Fibroblast of lung (primary cell): ENCODE measurements at regions not wholly inside any gene's neighbourhood (a gene's known extent, or its start where the extent isn't known, plus 50 kb on each side); places are given as distances from the start of the nearest gene placed in this dataset.
A peak's percentile ranks its signal among the peaks of the same experiment; 100 is the strongest.

Experiments
- DNase-seq, 2 donors: peaks; one replicate each; pipeline versions ENCODE4 v3.0.0 to v3.0.0-alpha.2; 2010; ENCODE audit warnings: low read depth in 2 of 2
- H2AFZ ChIP-seq: 2 replicates; pipeline ENCODE4 v1.5.1; 2012; ENCODE audit warnings: low read length, control low read depth, inconsistent platforms
- H3K27ac ChIP-seq: 2 replicates; pipeline ENCODE4 v1.5.1; 2011; ENCODE audit warnings: low read length, control low read depth; ENCODE audit not compliant: insufficient read depth
- H3K27me3 ChIP-seq: 2 replicates; pipeline ENCODE4 v1.5.1; 2011; ENCODE audit warnings: mild to moderate bottlenecking, low read length; ENCODE audit not compliant: control insufficient read depth, insufficient read depth
- H3K36me3 ChIP-seq: 2 replicates; pipeline ENCODE4 v1.5.1; 2011; ENCODE audit warnings: low read length; ENCODE audit not compliant: control insufficient read depth, insufficient read depth
- H3K4me1 ChIP-seq: 2 replicates; pipeline ENCODE4 v1.5.1; 2011; ENCODE audit warnings: low read length; ENCODE audit not compliant: control insufficient read depth, insufficient read depth; ENCODE audit errors: extremely low read depth
- H3K4me2 ChIP-seq: 2 replicates; pipeline ENCODE4 v1.5.1; 2011; ENCODE audit warnings: low read length, control low read depth; ENCODE audit not compliant: insufficient read depth; ENCODE audit errors: extremely low read depth
- H3K4me3 ChIP-seq, 4 experiments: fragments of 200-600 bp in 1 of 4; sonication (generic) in 1 of 4; replicated peaks in 1 of 4; 2 replicates each; pipeline ENCODE4 v1.5.1; 2011 to 2016; ENCODE audit warnings: low read length in 4 of 4, low read depth in 3 of 4, mild to moderate bottlenecking in 3 of 4, control low read depth in 2 of 4, inconsistent platforms in 1 of 4, mixed read lengths in 1 of 4; ENCODE audit not compliant: insufficient read depth in 1 of 4; ENCODE audit errors: control extremely low read depth in 1 of 4
- H3K79me2 ChIP-seq: 2 replicates; pipeline ENCODE4 v1.5.1; 2012; ENCODE audit warnings: mild to moderate bottlenecking, low read length, inconsistent platforms; ENCODE audit not compliant: control insufficient read depth, insufficient read depth
- H3K9ac ChIP-seq: 2 replicates; pipeline ENCODE4 v1.5.1; 2011; ENCODE audit warnings: mild to moderate bottlenecking, low read length, control low read depth; ENCODE audit not compliant: insufficient read depth
- H3K9me3 ChIP-seq: 2 replicates; pipeline ENCODE4 v1.5.1; 2012; ENCODE audit warnings: low read depth, low read length; ENCODE audit not compliant: control insufficient read depth, insufficient read depth
- H4K20me1 ChIP-seq: 2 replicates; pipeline ENCODE4 v1.5.1; 2011; ENCODE audit warnings: low read length; ENCODE audit not compliant: control insufficient read depth, insufficient read depth; ENCODE audit errors: extremely low read depth
- EZH2 ChIP-seq: IDR thresholded peaks from 2 replicates; pipeline ENCODE4 v1.5.1; 2012; ENCODE audit warnings: low read length, control low read depth, mild to moderate bottlenecking; ENCODE audit errors: missing control alignments
- TF ChIP-seq, protein P1 (sequence below), 2 donors: IDR thresholded peaks in 1 of 2; conservative IDR thresholded peaks in 1 of 2; 1 replicate in 1 of 2; 2 replicates in 1 of 2; pipeline ENCODE4 v1.5.1; 2011 to 2012; ENCODE audit warnings: low read length in 2 of 2, control low read depth in 1 of 2, inconsistent platforms in 1 of 2, low read depth in 1 of 2, mild to moderate bottlenecking in 1 of 2

DNA sequence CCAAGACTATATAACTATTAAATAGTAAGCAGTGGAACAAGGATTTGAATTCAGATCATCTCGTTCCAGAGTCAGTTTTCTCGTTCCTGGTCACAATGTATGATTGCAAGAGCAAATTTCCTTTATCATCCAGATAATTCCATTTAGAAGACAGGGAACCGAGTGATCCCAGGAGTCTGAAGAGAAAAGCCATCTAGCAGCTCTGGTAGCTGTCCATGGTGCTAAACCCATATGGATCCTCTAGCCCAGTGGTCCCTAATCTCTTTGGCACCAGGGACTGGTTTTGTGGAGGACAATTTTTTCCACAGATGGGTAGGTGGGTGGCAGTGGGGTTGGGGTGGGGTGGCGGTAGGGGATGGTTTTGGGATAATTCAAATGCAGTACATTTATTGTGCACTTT is 229.4 kb downstream of the PTPRU start:
- H4K20me1 ChIP-seq, result no peaks in the 10 kb centered on the region
- no peaks in the 10 kb centered on the region for H3K27me3 ChIP-seq
- no peak for TF ChIP-seq EZH2
- H3K27ac ChIP-seq, result no peak overlapping the region
- H3K79me2 ChIP-seq, result no peaks in the 10 kb centered on the region
- H3K4me2 ChIP-seq, result no peak overlapping the region
- no peaks in the 10 kb centered on the region for H3K9me3 ChIP-seq
- H3K4me3 ChIP-seq, result no peak overlapping the region
- H3K36me3 ChIP-seq, result no peaks in the 10 kb centered on the region
- DNase-seq, result peak; percentile 21 to 27
- no peaks in the 10 kb centered on the region for H3K4me1 ChIP-seq
- H3K9ac ChIP-seq, result no peak overlapping the region
- no peak overlapping the region for H2AFZ ChIP-seq

DNA sequence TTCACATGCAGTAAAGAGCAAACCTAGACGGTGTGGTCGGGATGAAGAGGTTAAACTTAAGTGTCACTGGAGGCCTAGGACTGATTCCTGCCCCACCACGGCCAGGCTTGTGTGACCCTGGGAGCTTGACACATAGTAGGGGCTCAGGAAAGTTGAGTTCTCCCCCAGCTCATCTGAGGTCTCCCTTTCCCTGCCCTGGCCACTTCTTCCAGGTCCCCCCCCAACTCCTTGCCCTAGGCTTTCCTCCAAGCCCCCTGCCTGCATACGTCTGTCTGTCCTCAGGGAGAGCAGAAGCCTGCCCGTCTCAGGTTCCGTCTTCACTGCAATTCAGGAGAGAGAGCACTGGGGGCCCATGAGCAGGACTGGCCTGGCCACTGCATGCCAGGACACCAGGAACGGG is 225.8 kb downstream of the PTPRU start:
- no peaks in the 10 kb centered on the region for H4K20me1 ChIP-seq
- no peaks in the 10 kb centered on the region for H3K9me3 ChIP-seq
- H3K36me3 ChIP-seq, result no peaks in the 10 kb centered on the region
- H3K4me1 ChIP-seq, result no peaks in the 10 kb centered on the region
- no peak for DNase-seq
- TF ChIP-seq, protein P1, sequence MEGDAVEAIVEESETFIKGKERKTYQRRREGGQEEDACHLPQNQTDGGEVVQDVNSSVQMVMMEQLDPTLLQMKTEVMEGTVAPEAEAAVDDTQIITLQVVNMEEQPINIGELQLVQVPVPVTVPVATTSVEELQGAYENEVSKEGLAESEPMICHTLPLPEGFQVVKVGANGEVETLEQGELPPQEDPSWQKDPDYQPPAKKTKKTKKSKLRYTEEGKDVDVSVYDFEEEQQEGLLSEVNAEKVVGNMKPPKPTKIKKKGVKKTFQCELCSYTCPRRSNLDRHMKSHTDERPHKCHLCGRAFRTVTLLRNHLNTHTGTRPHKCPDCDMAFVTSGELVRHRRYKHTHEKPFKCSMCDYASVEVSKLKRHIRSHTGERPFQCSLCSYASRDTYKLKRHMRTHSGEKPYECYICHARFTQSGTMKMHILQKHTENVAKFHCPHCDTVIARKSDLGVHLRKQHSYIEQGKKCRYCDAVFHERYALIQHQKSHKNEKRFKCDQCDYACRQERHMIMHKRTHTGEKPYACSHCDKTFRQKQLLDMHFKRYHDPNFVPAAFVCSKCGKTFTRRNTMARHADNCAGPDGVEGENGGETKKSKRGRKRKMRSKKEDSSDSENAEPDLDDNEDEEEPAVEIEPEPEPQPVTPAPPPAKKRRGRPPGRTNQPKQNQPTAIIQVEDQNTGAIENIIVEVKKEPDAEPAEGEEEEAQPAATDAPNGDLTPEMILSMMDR (conservative IDR thresholded peaks at IDR 0.05 in 1 of 2, IDR thresholded peaks at IDR 0.05 in 1 of 2; ENCODE audit: low read depth in 1 of 2, low read length in 2 of 2), result no peak
- TF ChIP-seq EZH2, result no peak
- H3K79me2 ChIP-seq, result no peaks in the 10 kb centered on the region
- no peak overlapping the region for H3K9ac ChIP-seq
- H3K27ac ChIP-seq, result no peak overlapping the region
- H3K27me3 ChIP-seq, result no peaks in the 10 kb centered on the region
- H3K4me2 ChIP-seq, result no peak overlapping the region
- no peak overlapping the region for H2AFZ ChIP-seq
- H3K4me3 ChIP-seq, result no peak overlapping the region

DNA sequence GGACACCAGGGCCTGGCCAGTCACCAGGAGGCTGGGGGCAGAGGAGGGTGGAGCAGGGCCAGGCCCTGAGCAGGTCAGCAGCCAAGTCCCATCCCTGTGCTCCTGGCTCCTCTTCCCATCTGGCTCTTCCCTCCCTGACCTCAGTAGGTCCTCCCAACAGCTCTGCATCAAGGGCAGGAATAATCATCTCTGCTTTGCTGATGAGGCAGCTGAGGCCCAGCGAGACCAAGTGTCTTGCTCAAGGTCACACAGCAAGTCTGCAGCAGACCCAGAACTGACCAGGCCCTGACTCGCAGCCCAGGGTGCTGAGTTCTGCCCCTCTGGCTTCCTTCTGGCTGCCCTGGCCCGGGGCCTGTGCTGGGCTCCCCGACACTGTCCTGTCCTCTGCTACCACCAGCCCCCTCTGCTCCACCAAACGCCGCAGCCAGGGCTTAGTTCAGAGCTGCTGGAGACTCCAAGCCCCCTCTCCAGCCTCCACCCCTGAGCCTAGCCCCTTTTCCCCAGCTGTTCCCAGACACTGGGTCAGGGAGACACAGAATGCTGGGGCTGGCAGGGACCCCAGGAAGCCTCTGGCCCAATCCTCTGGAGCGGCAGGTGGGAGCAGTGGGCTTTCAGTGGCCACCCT is 224.9 kb downstream of the PTPRU start:
- Histone ChIP-seq H3K9ac (no peak overlapping the region), H3K9me3 (no peaks in the 10 kb centered on the region), H3K4me1 (no peaks in the 10 kb centered on the region), H3K36me3 (no peaks in the 10 kb centered on the region), H3K4me3 (no peak overlapping the region), H3K27me3 (no peaks in the 10 kb centered on the region), H3K4me2 (no peak overlapping the region), H3K27ac (no peak overlapping the region), H2AFZ (no peak overlapping the region), H3K79me2 (no peaks in the 10 kb centered on the region), H4K20me1 (no peaks in the 10 kb centered on the region)
- TF ChIP-seq, protein P1 (conservative IDR thresholded peaks at IDR 0.05 in 1 of 2, IDR thresholded peaks at IDR 0.05 in 1 of 2; ENCODE audit: low read depth in 1 of 2, low read length in 2 of 2), result no peak
- TF ChIP-seq EZH2, result no peak
- DNase-seq, result no peak
